ENCODE measurements at regions not wholly inside any gene's neighbourhood (a gene's known extent, or its start where the extent isn't known, plus 50 kb on each side); places are given as distances from the start of the nearest gene placed in this dataset.

GRCh38 chr12:75581515-75581914 lies 70.1 kb upstream of the KRR1 start:
- DNase-seq = no peak

GRCh38 chr12:75579552-75579951 lies 68.1 kb upstream of the KRR1 start:
- DNase-seq = no peak

GRCh38 chr12:75578546-75578945 lies 67.1 kb upstream of the KRR1 start:
- DNase-seq = no peak

- no peak for DNase-seq
Measured at GRCh38 chr12:75577812-75578211, 66.4 kb upstream of the KRR1 start.

GRCh38 chr12:75571656-75572205 lies 60.3 kb upstream of the KRR1 start:
- DNase-seq = no peak

- DNase-seq = no peak
Measured at GRCh38 chr12:75571204-75571603, 59.8 kb upstream of the KRR1 start.

- DNase-seq = no peak
Measured at GRCh38 chr12:75568801-75569200, 57.4 kb upstream of the KRR1 start.

GRCh38 chr12:75568393-75568792 lies 57.0 kb upstream of the KRR1 start:
- DNase-seq = no peak

- no peak for DNase-seq
Measured at GRCh38 chr12:75565795-75566194, 54.4 kb upstream of the KRR1 start.

- DNase-seq = no peak
Measured at GRCh38 chr12:75564852-75565251, 53.4 kb upstream of the KRR1 start.

- DNase-seq = no peak
Measured at GRCh38 chr12:75564398-75564797, 53.0 kb upstream of the KRR1 start.

GRCh38 chr12:75563351-75563750 lies 51.9 kb upstream of the KRR1 start:
- DNase-seq = no peak

GRCh38 chr12:75561921-75562320 lies 50.5 kb upstream of the KRR1 start:
- DNase-seq = no peak

Data from 8988T (cell line).